Osteoblast (primary cell): ENCODE measurements at regions not wholly inside any gene's neighbourhood (a gene's known extent, or its start where the extent isn't known, plus 50 kb on each side); places are given as distances from the start of the nearest gene placed in this dataset.

ENCODE experiments used
- DNase-seq: peaks from one replicate; pipeline ENCODE4 v3.0.0; 2011; ENCODE audit warnings: low spot score, mixed read lengths; ENCODE audit not compliant: insufficient read length; ENCODE audit errors: missing footprints
- H2AFZ ChIP-seq: 2 replicates; pipeline ENCODE4 v1.6.0; 2011; ENCODE audit warnings: mild to moderate bottlenecking, low read length
- H3K27ac ChIP-seq: 2 replicates; pipeline ENCODE4 v1.5.1; 2011; ENCODE audit warnings: mild to moderate bottlenecking, low read depth, low read length, moderate library complexity
- H3K27me3 ChIP-seq: 2 replicates; pipeline ENCODE4 v1.6.0; 2012; ENCODE audit warnings: mild to moderate bottlenecking, control low read depth, inconsistent platforms, low read length, moderate library complexity; ENCODE audit not compliant: insufficient read depth
- H3K36me3 ChIP-seq: 2 replicates; pipeline ENCODE4 v1.5.1; 2011; ENCODE audit warnings: mild to moderate bottlenecking, low read length, control low read depth, moderate library complexity; ENCODE audit not compliant: insufficient read depth
- H3K4me1 ChIP-seq: 2 replicates; pipeline ENCODE4 v1.5.1; 2011; ENCODE audit warnings: mild to moderate bottlenecking, low read length, control low read depth, moderate library complexity; ENCODE audit not compliant: insufficient read depth
- H3K4me2 ChIP-seq: 2 replicates; pipeline ENCODE4 v1.6.0; 2011; ENCODE audit warnings: mild to moderate bottlenecking, low read length; ENCODE audit not compliant: insufficient read depth
- H3K4me3 ChIP-seq: fragments of 200-600 bp; sonication (generic); 3 replicates; pipeline ENCODE4 v1.5.1; 2012; ENCODE audit warnings: mild to moderate bottlenecking, low read length, inconsistent platforms; ENCODE audit not compliant: insufficient read depth
- H3K79me2 ChIP-seq: 2 replicates; pipeline ENCODE4 v1.6.0; 2012; ENCODE audit warnings: mild to moderate bottlenecking, low read length, control low read depth, inconsistent platforms; ENCODE audit not compliant: insufficient read depth
- H3K9me3 ChIP-seq: 2 replicates; pipeline ENCODE4 v1.5.1; 2011; ENCODE audit warnings: low read depth, low read length, control low read depth
- H4K20me1 ChIP-seq: 2 replicates; pipeline ENCODE4 v1.6.0; 2012; ENCODE audit warnings: mild to moderate bottlenecking, low read length, control low read depth; ENCODE audit not compliant: insufficient read depth
- TF ChIP-seq, protein P1 (sequence below): IDR thresholded peaks from 2 replicates; pipeline ENCODE4 v1.5.1; 2011; ENCODE audit warnings: mild to moderate bottlenecking, low read depth, low read length, moderate library complexity; ENCODE audit errors: extremely low read depth

DNA sequence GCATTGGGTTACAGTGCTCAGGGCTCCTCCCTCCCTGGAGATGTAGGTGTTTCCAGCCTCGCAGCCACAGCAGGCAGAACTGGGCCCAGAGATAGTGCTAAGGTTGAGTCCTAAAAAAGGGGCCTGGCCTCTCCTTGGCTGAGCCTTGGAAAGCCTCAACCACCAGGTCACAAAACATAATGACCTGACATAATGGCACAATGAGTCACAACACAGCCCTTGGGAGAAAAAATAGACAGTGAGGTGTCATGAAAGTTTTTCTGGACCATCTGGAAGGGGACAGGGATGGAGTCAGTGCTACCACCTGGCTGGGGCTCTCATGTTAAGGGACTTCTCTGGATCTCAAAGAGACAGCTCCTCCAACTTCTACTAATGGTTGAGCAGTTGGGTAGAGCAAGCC is 92.4 kb upstream of the LCLAT1 start:
- Histone ChIP-seq H3K4me2 (no peak overlapping the region), H2AFZ (no peak overlapping the region), H3K9me3 (no peaks in the 10 kb centered on the region), H3K27ac (no peak overlapping the region), H3K4me1 (peaks cover under 1% of the 10 kb centered on the region), H4K20me1 (no peaks in the 10 kb centered on the region), H3K79me2 (no peaks in the 10 kb centered on the region), H3K36me3 (no peaks in the 10 kb centered on the region), H3K27me3 (no peaks in the 10 kb centered on the region), H3K4me3 (no peak overlapping the region)
- DNase-seq = no peak
- TF ChIP-seq, protein P1, sequence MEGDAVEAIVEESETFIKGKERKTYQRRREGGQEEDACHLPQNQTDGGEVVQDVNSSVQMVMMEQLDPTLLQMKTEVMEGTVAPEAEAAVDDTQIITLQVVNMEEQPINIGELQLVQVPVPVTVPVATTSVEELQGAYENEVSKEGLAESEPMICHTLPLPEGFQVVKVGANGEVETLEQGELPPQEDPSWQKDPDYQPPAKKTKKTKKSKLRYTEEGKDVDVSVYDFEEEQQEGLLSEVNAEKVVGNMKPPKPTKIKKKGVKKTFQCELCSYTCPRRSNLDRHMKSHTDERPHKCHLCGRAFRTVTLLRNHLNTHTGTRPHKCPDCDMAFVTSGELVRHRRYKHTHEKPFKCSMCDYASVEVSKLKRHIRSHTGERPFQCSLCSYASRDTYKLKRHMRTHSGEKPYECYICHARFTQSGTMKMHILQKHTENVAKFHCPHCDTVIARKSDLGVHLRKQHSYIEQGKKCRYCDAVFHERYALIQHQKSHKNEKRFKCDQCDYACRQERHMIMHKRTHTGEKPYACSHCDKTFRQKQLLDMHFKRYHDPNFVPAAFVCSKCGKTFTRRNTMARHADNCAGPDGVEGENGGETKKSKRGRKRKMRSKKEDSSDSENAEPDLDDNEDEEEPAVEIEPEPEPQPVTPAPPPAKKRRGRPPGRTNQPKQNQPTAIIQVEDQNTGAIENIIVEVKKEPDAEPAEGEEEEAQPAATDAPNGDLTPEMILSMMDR = no peak

DNA sequence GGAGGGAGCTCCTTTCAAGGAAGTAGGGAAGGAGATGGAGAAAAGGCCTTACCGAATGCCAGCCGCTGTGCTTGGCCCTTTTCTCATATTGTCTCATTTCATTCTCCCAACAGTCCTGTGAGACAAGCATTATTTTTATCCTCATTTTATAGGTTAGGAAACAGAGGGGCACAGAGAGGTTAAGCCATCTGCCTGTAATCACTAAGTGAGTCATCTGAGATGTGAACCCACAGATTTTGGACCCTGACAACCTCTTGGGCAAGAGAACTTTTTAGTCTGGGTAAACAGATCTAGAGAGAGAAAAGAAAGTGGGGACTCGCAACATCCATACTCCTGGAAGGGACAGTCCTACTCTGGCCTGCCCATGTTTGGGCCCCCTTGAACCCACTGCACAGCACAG is 91.7 kb upstream of the LCLAT1 start:
- no peaks in the 10 kb centered on the region for H4K20me1 ChIP-seq
- TF ChIP-seq, protein P1 = no peak
- H3K4me2 ChIP-seq = no peak overlapping the region
- H3K4me3 ChIP-seq = no peak overlapping the region
- H3K9me3 ChIP-seq = no peaks in the 10 kb centered on the region
- peaks cover 3% of the 10 kb centered on the region for H3K4me1 ChIP-seq
- DNase-seq = no peak
- no peaks in the 10 kb centered on the region for H3K27me3 ChIP-seq
- H3K79me2 ChIP-seq = no peaks in the 10 kb centered on the region
- no peak overlapping the region for H3K27ac ChIP-seq
- H2AFZ ChIP-seq = no peak overlapping the region
- no peaks in the 10 kb centered on the region for H3K36me3 ChIP-seq

DNA sequence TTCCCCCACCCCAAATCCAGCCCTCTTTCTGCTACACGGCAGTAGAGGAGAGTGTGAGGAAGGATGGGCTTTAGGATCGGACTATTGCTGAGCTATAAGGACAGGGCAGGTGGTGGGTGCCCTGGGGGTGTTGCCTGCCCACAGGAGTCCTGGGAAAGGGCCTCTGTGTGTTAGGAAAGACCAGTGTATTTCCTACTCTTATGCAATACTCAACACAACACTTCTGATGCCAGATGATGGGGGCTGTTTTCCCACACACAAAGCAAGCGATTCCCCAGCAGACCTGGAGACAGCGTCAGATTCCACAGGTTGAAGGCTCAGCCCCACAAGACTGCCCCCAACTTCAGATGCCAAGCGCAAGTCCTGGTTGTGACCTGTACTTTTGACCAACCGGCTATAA is 91.0 kb upstream of the LCLAT1 start:
- Histone ChIP-seq H3K9me3 (no peaks in the 10 kb centered on the region), H3K4me1 (peaks cover 3% of the 10 kb centered on the region), H3K27ac (no peak overlapping the region), H3K4me3 (no peak overlapping the region), H3K36me3 (no peaks in the 10 kb centered on the region), H3K27me3 (no peaks in the 10 kb centered on the region), H3K79me2 (no peaks in the 10 kb centered on the region), H2AFZ (no peak overlapping the region), H3K4me2 (no peak overlapping the region), H4K20me1 (no peaks in the 10 kb centered on the region)
- TF ChIP-seq, protein P1 = no peak
- DNase-seq = no peak

DNA sequence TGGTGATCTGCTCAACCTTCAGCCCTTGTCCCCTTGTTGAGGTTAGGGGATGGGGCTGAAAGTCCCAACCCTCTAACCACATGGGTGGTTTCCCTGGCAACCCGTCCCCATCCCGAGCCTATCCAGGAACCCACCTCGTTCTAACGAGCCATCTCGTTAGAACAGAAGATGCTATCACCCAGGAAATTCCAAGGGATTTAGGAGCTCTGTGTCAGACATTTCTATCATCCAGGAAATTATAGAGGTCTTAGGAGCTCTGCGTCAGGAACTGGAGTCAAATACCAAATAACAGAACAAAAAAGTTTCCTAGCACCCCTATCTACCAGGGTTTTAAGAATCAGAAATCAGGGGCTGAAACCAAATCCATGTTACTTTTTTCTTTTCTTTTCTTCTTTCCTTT is 90.3 kb upstream of the LCLAT1 start:
- no peaks in the 10 kb centered on the region for H3K36me3 ChIP-seq
- TF ChIP-seq, protein P1 = no peak
- no peaks in the 10 kb centered on the region for H3K79me2 ChIP-seq
- H3K9me3 ChIP-seq = no peaks in the 10 kb centered on the region
- no peaks in the 10 kb centered on the region for H4K20me1 ChIP-seq
- H3K4me1 ChIP-seq = peaks cover 4% of the 10 kb centered on the region
- no peak overlapping the region for H2AFZ ChIP-seq
- no peak overlapping the region for H3K4me3 ChIP-seq
- H3K27ac ChIP-seq = no peak overlapping the region
- H3K27me3 ChIP-seq = no peaks in the 10 kb centered on the region
- no peak for DNase-seq
- H3K4me2 ChIP-seq = no peak overlapping the region
